ENCODE measurements at regions not wholly inside any gene's neighbourhood (a gene's known extent, or its start where the extent isn't known, plus 50 kb on each side); places are given as distances from the start of the nearest gene placed in this dataset.

DNA sequence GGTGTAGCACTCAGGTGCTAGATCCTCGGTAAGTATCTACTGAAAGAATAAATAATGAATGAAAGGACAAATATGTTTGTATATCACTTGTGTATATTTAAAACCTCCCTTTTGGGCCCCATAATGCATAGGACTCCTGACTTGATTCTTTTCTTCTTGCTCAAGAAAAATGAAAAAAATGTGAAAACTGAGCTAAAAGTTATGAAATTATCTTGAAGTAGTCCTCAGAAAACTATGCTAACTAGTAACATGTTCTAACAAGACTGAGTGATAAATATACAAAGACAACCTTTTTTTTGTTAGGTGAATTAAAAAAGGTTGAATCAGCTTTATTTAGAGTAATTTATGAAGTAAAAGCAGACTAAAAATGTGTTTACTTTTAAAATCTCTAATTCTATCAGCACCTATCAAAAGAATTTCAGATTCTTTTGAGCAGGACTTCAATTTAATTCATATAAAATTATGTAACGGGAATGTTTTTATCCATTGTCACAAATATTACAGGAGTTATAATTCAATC, 247.8 kb upstream of the JAG1 start:
- DNase-seq (ENCODE audit: low read depth in 2 of 2), result no peak

DNA sequence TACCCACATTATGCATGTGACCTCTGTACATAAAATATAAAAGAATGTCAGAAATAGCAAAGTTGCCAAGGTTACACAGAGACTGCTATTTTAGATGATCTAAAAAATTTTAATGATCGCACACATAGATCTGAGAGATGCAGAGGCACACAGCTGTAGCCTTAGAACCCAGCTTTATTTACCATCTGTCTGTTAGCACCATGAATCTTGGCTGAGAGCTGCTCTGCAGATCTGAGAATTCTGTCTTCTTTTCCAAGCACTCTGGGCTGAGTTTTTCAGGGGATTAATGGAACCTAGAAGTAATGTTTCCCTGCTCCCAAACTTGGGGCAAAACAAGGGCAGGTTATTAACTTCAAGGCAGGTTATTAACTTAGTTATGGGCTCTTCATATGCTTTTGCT, 248.7 kb upstream of the JAG1 start:
- no peak for DNase-seq (ENCODE audit: low read depth in 2 of 2)

DNA sequence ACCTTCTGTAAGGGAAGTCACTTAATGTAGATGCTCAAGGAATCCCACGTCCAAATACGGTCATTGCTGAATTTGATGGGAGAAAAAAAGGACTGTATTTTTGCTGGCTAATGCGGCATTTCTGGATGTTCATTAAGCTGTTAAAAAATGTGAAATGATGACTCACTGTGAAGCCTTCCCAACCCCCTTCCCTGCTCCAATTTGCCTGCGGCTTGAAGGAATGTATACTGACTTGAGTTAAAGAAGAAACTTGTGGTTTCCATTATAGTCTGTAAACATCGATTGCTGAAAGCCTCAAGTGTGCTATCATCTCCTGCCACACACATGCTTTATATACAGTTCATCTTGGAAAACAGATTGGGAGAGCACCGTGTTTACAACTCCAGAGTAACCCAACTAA, 249.1 kb upstream of the JAG1 start:
- DNase-seq (ENCODE audit: low read depth in 2 of 2), result no peak

DNA sequence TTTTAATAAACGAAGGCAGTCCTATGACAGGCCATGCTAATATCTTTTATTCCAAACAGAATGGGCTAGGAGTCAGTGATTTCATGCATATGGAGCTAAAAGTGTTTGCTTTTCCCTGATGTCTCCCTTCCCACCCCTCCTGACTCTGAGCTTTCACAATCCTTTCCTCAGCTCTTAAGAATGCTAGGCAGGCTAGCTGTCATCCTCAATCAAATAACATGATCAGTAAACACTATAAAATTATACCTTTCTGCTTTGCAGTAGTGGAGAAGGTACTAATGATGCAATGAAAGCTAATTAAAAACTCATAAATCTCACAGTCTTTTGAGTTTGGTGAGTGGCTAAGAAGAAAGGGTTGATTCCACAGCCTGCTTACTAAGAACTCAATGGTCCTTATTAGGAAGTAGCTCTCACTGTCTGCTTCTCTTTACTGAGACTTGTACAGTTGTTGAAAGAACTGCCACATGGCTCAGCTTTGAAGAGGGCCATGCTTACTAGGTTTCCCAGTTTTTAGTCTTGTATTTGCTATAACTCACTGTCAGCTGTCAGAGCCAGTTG, 250.9 kb upstream of the JAG1 start:
- DNase-seq (ENCODE audit: low read depth in 2 of 2), result no peak

DNA sequence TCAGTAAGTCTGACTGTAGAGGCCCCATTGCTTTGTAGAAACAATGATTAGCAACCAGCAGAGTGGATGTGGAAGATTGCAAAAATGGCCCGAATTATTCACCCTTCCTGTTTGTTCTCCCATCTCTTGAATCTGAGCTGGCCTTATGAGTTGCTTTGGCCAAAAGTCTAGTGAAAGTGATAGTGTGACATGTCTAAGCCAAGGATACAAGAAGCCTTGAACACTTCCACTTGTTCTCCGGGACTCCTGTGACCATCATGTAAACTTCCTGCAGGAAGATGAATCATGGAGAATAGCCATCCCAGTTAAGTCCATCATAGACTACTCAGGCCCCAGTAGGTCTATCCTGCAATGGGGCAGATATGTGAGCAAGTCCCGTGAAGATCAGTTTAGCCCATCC, 252.0 kb upstream of the JAG1 start:
- DNase-seq (ENCODE audit: low read depth in 2 of 2), result no peak

DNA sequence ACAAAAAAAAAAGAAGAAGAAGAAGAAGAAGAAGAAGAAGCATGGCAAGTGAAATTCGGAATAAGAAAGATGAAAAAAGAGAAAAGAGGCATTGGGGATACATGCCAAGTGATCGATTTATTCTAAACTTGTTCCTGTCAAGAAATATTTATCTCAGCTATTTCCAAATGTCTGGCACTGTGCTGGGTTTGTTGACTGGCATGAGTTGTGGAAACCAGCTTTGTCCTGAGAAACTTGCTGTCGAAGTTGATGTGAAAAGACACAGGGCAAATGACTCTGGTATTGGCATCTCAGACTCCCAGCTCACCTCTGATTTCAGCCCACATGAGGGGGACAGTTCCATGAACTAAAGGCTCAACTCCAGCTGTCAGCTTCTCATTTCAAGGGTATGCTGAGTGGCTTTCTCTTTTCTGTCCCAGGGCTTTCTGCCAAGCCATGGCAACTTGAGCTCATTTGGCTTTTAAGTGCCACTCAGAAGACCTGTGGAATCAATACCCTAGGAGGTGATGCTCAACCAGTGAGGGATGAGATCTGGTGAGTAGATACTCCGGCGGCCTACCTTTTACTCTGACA, 253.3 kb upstream of the JAG1 start:
- no peak for DNase-seq (ENCODE audit: low read depth in 2 of 2)

DNA sequence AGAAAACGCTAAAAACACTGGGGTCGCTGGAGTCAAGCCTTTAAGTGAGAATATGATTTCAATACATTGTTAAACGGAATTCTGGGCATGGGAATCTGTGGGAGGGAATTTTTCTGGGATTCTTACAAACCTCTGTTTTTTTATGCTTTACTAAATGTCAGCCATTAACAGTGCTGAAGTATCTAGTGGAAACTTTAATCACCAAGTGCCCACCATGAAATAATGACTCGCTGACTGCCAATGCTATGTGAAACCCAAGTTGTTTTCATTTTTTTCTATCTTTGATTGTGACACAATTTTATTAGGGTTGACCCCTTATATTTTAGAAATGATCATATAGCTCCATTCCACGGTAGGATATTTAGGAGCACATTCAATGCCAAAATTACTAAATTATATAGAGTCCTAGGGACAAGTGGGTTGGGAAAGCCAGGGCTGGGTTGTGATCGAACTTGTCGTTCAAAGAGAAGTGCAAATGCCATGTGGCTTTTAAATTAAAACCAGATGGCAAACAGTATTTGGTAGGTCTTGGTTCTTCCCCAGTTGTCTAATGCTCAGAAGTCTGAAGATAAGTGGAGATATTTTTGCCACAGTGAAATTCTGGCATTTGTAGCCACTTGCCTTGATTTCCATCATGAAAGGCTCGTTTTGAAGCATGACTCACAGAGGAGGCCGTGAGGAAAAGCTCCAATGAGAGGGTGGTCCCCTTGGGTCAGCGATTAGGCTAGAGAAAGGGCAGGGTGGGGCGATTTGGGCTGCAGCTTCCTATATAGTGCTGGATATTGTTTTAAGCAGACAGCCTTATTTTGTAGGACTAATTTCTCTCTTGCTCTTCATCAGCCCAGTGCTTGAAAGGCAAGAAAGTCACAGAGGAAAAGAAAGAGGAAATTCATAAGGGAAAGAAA, 254.4 kb upstream of the JAG1 start:
- DNase-seq (ENCODE audit: low read depth in 2 of 2), result no peak

DNA sequence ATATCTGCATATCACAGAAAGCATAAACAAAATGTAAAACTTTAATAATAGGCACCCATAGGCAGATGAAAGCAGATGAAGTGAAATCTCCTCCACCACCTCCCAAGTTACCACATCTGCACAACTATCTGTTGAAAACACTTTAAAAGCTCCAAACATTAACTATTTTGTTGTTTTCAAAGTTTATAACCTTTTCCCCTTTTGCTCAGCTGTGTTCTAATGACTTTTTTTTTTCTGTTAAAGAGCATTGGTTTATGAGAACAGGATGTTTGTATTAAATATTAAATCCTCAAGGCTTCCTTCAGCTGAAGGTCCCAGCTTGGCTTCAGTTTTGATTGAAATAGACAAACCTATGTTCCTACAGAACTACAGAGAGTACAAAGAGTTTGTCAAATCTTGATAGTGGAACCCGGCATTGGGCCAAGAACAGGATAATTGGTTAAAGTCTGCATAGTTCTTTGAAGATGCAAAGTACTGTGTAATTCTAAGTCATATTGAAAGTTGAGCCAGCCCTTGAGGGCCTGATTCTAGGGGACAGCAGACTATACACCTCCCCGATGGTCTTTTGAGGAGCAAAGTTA, 255.1 kb upstream of the JAG1 start:
- no peak for DNase-seq (ENCODE audit: low read depth in 2 of 2)

DNA sequence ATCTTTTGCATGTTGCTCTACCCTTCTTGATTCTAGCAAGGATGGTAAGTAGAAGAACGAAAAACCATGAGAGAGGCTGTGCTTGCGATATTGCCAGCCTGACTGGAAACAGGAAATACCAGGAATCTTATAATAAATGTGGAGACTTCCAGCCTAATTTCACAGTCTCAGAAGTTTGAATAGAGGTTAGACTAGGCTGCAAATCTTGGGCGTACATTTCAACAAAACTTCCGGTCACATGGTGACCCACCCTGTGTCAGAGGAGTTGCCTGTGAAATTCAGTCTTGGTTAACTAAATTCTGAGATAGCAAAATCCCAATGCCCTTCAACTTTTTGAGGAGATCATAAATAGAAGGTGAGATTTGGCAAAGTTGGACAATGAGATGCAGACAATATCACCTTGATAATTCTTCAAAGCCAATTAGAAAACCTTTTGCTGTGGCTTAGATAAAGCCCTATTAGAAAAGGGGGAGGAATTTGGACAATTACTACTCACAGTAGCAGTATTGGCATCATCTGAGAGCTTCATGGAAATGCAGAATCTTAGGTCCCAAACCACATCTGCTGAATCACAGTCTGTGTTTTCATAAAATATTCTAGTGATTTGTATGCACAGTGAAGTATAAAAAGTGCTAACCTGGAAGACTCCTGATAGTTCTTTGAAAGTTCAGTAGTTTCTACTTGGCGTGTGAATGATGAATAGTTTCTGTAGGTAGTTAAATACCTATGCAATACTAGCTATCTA, 262.0 kb upstream of the JAG1 start:
- DNase-seq (ENCODE audit: low read depth in 2 of 2), result no peak

DNA sequence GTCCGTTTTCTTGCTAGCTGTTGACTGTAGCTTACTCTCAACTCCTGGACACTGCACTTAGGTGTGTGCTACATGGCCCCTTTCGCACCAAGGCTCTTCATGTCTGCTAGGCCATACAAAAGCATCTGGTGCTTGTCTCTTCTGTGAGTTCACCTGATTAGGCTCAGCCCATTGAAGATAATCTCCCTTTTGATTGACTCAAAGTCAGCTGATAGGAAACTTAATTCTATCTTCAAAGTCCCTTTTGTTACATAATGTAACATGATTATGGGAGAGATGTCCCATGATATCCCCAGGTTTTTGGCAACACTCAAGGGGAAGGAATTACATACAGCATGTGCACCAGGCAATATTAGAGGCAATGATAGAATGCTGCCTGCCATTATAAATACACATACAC, 263.0 kb upstream of the JAG1 start:
- no peak for DNase-seq (ENCODE audit: low read depth in 2 of 2)

DNA sequence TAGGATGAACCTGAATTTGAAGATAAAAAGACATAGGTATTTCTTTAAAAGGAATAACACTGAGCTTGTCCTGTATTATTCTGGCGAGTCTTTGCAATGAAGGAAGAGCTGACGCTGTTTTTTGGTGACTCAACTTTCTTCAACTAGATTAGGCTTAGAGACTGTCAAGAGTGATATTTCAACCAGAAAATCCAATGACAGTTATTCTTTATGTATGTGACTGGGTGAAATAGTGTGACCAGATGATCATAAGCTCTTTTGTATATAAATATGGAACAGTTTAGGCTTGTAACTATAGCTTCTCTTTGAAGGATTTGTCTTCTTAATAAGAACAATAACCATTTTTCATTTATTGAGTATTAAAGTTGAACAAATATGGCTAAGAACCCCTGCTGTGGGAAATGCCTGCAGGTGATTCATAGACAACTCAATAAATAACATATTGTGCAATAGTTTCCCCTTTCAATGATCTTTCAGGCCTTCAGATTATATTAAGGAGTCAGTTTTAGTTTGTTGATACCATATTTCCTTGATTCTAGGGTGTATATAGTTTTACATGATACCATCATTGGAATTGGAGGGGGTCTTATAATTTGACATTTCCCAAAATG, 265.6 kb upstream of the JAG1 start:
- DNase-seq (ENCODE audit: low read depth in 2 of 2), result no peak

DNA sequence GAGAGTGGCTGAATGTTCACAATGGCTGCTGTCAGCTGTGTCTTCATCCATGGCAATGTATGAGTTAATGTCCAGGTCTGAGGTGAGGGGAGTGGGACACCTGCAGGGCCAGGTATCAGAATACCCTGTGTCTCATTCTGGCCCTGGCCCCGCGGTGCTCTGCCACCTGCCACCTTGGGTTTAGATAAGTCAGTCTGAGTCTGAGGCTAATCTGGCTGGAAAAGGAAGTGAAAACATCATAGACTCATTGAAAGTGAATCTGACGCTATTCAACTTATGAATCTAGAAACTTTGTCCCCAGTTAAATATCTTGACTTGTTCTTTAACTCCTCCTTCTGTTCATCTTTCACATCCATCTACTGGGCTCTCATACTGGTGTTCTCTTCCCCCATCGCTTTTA, 267.1 kb upstream of the JAG1 start:
- no peak for DNase-seq (ENCODE audit: low read depth in 2 of 2)

DNA sequence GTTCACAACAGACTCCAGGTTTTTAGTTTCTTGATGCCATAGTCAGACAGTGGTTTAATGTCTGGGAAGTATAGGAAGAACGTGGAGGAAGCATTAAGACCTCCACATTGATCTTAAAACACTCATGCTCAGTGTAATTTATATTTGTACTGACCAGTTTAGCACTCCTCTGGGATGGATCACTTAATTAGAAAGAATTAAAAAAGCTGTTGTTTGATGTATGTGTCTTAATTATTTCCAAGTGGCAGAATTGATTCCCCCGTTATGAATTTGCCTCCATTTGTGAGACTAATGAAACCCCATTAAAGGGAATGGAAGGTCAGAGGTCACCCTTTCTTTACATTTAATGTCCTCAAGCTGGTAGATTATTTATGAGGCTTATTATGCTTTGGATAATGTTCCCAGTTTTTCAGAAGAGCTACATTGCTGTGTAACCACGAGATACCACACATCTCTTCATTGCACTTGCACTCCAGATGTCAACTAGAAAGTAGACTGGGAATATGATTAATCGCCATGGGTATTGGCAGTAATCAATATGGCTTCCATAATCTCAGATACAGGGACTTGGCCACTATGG, 270.0 kb upstream of the JAG1 start:
- DNase-seq (ENCODE audit: low read depth in 2 of 2), result no peak

DNA sequence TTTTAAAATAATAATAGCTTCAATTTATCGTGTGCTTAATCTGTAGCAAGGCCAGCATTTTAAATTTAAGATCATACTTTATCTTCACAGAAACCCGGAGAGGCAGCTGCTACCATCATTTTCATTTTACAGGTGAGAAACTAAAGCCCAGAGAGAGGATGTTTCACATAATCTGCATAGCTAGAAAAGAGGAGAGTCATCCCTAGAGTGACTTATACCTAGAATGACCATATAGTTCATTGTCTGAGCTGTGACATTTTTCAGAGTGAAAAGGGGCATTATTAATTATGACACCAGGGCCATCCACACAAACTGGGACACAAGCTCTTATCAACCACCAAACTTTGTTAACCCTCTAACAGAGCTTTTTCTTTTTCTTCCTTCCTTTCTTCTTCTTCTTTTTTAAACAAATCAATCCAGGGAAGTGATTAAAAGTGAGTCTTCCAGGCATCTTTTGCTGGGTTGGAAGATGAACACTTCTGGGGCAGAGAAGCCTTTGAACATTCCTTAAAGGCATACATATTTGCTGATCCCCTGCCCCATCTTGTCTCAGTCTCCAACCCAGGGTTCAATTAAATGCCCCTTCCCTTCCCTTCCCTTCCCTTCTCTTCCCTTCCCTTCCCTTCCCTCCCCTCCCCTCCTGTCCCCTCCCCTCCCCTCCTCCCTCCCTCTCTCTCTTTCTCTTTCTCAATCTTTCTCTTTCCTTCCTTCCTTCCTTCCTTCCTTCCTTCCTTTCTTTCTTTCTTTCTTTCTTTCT, 272.5 kb upstream of the JAG1 start:
- DNase-seq (ENCODE audit: low read depth in 2 of 2), result no peak

DNA sequence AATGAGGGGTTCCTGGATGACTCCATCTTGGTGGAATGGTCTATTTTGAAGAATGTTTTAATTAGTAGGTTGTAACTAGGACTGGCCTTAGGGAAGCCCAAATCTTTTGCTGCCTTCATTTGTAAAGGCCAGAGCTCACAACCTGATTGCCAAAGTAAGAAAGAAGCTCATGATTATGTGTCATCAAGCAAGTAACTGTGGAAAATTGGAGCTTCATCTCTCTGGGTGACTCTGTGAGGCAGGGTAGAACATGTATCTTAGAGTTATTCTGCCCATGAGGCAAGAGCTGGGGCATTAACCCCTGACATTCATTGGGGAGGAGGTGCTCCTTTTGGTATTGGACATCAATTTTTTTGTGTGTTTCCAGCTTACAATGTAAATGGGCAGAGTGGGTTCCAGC, 273.9 kb upstream of the JAG1 start:
- DNase-seq (ENCODE audit: low read depth in 2 of 2), result no peak

DNA sequence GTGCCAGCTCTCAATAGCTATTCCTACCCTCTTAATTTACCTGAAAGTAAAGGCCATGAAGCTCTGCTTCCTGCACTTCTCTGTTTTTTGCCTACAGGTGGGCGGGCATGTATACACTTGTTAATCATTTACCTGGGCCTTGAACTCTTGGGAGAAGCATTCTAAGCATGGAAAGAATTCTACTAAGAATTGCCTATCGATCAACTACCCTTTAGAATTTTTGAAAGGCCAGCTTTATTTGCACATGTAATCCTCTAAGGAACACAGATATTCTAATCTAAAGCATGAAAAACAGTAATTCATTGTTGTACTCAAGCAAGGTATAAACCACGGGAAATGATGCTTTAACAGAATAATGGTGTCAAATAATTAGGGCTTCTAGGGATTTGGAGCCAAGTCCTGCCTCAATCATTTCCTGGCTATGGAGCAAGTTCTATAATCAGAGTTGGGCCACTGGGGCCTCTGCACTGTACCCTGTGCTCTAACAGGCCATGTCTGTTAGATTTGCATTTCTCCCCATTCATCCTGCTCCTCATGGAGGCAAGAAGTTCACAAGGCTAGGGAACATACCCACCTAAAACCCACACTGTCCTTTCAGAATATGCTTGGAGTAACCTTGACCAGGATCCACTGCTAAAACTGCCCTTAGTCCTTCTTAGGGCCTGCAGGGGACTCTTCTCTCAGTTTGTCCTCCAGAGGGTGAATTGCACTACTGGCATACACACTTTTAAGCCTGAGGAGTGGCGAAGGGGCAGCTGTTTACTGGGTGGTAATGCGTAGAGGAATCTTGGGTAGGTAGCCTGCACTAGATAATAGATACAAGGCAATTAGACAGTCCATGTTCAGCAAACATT, 276.4 kb upstream of the JAG1 start:
- DNase-seq (ENCODE audit: low read depth in 2 of 2), result no peak

DNA sequence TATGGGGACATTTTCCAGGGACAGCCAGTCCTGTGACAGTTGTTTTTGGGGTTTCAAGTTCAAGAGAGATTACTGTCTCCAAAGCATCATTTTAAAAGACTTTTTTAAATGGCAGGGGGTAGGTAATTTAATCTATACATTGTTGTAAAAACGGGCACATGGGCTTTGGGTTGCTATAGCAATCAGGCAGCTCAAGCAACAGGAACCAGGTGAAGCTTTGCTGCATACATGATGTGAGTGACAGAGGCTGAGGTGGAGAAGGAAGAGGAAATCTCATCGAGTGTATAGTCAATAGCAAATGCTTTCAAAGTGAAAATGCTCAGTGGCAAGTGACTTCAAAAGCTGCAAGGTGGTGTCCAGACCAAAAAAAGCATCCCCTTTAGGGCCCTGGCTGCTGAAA, 277.4 kb upstream of the JAG1 start:
- no peak for DNase-seq (ENCODE audit: low read depth in 2 of 2)

DNA sequence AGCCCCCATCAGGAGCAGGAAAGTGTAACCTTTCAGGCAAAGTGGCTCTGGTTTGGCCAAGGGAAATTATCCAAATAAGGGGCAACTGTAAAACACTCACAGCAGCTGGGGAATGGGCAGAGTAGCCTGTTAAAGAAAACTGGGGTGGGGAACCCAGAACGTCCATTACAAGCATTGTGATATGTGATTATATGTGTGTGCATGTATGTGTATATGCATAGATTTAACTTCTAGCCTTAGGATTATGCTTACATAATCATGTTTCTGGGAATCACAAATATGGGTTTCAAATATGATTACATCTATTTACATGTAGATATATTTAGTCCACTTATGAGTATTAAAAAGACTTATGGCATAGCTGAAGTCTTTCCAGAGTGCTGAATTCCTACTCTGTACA, 278.1 kb upstream of the JAG1 start:
- DNase-seq (ENCODE audit: low read depth in 2 of 2), result no peak

DNA sequence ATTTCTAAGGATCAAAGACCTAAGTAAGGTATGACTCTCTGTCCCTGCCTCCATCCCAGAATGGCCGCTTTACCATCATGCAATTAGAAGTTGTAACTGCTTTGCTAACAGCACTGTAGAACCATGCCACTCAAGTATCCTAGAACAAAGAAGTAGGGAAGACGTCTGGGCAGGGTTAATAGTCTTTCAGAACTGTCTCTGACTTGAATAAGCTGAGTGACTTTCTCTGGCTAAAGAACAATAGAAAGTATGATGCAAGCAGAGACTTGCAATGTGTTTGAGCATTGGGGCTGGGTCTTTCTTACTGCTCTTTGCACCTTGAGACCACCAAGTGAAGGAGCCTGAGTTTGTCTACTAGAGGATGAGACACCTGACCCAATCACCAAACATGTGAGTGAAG, 279.6 kb upstream of the JAG1 start:
- no peak for DNase-seq (ENCODE audit: low read depth in 2 of 2)
